Choroid plexus epithelial cell (primary cell): ENCODE measurements at regions not wholly inside any gene's neighbourhood (a gene's known extent, or its start where the extent isn't known, plus 50 kb on each side); places are given as distances from the start of the nearest gene placed in this dataset.
"Not testable (repeated sequence)": the region's sequence is repeated elsewhere in the genome, so short reads cannot be mapped to it uniquely, and the experiment has no call there.

Source experiments
- DNase-seq: peaks from one replicate; pipeline ENCODE4 v3.0.0-alpha.2; 2010; ENCODE audit warnings: low read depth
- H3K4me3 ChIP-seq: 2 replicates; pipeline ENCODE4 v1.5.1; 2011; ENCODE audit warnings: low read depth, mild to moderate bottlenecking, control low read depth, low read length, moderate library complexity
- CTCF ChIP-seq: conservative IDR thresholded peaks from 2 replicates; pipeline ENCODE4 v1.5.1; 2011; ENCODE audit warnings: low read depth, mild to moderate bottlenecking, control low read depth, inconsistent platforms, low read length, moderate library complexity

DNA sequence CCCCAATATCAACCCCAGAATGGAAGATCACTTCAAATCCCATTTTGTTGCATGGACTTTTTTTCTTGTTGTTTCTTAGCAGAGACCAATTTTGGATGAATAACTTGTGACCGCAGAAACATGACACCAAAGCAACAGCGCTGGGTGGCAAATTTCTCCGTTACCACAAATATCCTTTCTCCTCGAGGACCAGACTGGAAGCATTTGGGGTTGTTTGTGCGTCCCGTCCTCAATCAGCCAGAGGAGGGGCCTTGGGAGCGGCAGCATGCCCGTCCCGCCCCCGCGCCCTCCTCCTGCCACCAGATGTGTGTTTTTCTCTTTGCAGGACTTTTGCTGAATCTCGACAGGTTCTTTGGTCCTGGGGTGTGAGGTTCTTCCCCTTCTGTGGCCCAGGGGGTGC, 282.5 kb upstream of the FOXF1 start:
- no peak for TF ChIP-seq CTCF
- DNase-seq: peak; percentile 36
- no peak overlapping the region for H3K4me3 ChIP-seq

- TF ChIP-seq CTCF: no peak
- no peak overlapping the region for H3K4me3 ChIP-seq
- DNase-seq: no peak
Observed at GRCh38 chr16:86228713-86229112, 281.6 kb upstream of the FOXF1 start.

GRCh38 chr16:86229283-86229682, 281.0 kb upstream of the FOXF1 start:
- no peak overlapping the region for H3K4me3 ChIP-seq
- DNase-seq: no peak
- no peak for TF ChIP-seq CTCF

GRCh38 chr16:86229866-86230656, 280.3 kb upstream of the FOXF1 start:
- DNase-seq: no peak
- TF ChIP-seq CTCF: no peak
- H3K4me3 ChIP-seq: no peak overlapping the region

GRCh38 chr16:86231321-86231995, 278.9 kb upstream of the FOXF1 start:
- no peak for DNase-seq
- TF ChIP-seq CTCF: no peak
- H3K4me3 ChIP-seq: no peak overlapping the region

- no peak overlapping the region for H3K4me3 ChIP-seq
- no peak for TF ChIP-seq CTCF
- no peak for DNase-seq
Observed at GRCh38 chr16:86231996-86232350, 278.4 kb upstream of the FOXF1 start.

DNA sequence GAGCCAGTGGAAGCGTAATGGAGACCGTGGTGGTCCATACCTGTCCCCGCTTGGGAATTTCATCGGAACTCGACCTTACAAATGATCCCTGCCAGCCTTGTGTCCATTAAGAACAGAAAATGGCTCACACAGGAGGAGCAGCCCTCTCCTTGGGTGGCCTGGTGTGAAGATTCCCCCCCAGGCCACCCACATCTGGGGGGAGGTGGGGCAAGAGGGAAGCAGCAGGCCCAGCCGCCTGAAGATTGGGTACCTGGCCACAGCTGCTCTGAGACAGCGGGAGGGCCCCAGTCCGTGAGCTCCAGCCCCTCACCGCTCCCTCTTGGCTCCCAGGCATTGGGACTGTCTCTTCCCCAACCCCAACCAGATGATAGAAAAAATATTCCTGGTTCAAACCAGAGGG, 277.8 kb upstream of the FOXF1 start:
- TF ChIP-seq CTCF: no peak
- no peak for DNase-seq
- H3K4me3 ChIP-seq: no peak overlapping the region

DNA sequence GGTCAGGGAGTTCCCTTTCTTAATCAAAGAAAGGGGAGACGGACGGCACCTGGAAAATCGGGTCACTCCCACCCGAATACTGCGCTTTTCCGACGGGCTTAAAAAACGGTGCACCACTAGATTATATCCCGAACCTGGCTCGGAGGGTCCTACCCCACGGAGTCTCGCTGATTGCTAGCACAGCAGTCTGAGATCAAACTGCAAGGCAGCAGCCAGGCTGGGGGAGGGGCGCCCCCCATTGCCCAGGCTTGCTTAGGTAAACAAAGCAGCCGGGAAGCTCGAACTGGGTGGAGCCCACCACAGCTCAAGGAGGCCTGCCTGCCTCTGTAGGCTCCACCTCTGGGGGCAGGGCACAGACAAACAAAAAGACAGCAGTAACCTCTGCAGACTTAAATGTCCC, 276.8 kb upstream of the FOXF1 start:
- not testable (repeated sequence) for DNase-seq

More for the DNA sequence above, 276.8 kb upstream of the FOXF1 start:
- H3K4me3 ChIP-seq: not testable (repeated sequence)
